ENCODE measurements at regions not wholly inside any gene's neighbourhood (a gene's known extent, or its start where the extent isn't known, plus 50 kb on each side); places are given as distances from the start of the nearest gene placed in this dataset.
"Not testable (repeated sequence)": the region's sequence is repeated elsewhere in the genome, so short reads cannot be mapped to it uniquely, and the experiment has no call there.

DNA sequence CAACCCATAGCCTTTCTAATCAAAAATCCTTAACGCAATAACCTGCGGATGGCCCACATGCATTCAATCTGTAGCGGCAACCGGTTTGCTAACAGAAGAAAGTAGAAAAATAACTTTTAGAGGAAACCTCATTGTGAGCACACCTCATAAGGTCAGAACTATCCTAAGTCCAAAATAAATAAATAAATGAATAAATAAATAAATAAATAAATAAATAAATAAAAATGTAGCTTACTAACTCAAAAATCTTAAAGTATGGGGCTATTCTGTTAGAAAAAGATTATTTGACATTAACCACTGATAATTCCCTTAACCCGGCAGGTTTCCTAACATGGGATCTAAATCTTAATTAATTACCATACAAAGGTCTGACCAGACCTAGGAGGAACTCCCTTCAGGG is 304.5 kb downstream of the PAPSS1 start:
- TF ChIP-seq, protein P1, sequence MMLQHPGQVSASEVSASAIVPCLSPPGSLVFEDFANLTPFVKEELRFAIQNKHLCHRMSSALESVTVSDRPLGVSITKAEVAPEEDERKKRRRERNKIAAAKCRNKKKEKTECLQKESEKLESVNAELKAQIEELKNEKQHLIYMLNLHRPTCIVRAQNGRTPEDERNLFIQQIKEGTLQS (IDR thresholded peaks at IDR 0.05), result not testable (repeated sequence)
- TF ChIP-seq, protein P1 (CRISPR knock-in tag; conservative IDR thresholded peaks at IDR 0.05), result not testable (repeated sequence)
- TF ChIP-seq RBM39 (optimal IDR thresholded peaks at IDR 0.05; ENCODE audit: low read depth, low read length); SIN3A (IDR thresholded peaks at IDR 0.05; ENCODE audit: borderline replicate concordance in 2 of 2, control insufficient read depth in 1 of 2, low read depth in 2 of 2, low read length in 2 of 2); SP2 (IDR thresholded peaks at IDR 0.05; ENCODE audit: extremely low read depth, low read depth, low read length, poor library complexity, severe bottlenecking): not testable (repeated sequence)
- TF ChIP-seq, protein P2, sequence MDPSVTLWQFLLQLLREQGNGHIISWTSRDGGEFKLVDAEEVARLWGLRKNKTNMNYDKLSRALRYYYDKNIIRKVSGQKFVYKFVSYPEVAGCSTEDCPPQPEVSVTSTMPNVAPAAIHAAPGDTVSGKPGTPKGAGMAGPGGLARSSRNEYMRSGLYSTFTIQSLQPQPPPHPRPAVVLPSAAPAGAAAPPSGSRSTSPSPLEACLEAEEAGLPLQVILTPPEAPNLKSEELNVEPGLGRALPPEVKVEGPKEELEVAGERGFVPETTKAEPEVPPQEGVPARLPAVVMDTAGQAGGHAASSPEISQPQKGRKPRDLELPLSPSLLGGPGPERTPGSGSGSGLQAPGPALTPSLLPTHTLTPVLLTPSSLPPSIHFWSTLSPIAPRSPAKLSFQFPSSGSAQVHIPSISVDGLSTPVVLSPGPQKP (CRISPR knock-in tag; IDR thresholded peaks at IDR 0.05), result not testable (repeated sequence)
- TF ChIP-seq, protein P3, sequence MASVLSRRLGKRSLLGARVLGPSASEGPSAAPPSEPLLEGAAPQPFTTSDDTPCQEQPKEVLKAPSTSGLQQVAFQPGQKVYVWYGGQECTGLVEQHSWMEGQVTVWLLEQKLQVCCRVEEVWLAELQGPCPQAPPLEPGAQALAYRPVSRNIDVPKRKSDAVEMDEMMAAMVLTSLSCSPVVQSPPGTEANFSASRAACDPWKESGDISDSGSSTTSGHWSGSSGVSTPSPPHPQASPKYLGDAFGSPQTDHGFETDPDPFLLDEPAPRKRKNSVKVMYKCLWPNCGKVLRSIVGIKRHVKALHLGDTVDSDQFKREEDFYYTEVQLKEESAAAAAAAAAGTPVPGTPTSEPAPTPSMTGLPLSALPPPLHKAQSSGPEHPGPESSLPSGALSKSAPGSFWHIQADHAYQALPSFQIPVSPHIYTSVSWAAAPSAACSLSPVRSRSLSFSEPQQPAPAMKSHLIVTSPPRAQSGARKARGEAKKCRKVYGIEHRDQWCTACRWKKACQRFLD (CRISPR knock-in tag; IDR thresholded peaks at IDR 0.05), result not testable (repeated sequence)

All from K562 (cell line).